ENCODE measurements at regions not wholly inside any gene's neighbourhood (a gene's known extent, or its start where the extent isn't known, plus 50 kb on each side); places are given as distances from the start of the nearest gene placed in this dataset.

- peaks cover 11% of the 10 kb centered on the region for H3K9me3 Mint-ChIP-seq (ENCODE audit: insufficient read depth)
- no peak overlapping the region for H3K4me3 ChIP-seq (ENCODE audit: control extremely low read depth in 1 of 5, extremely low read depth in 1 of 5, insufficient read depth in 1 of 5, low read depth in 2 of 5, low read length in 4 of 5)
- no peak overlapping the region for H3K4me3 Mint-ChIP-seq
- intact Hi-C loops (cut with micrococcal nuclease) = no loop called here
- no peak overlapping the region for H3K4me2 ChIP-seq (replicated peaks; ENCODE audit: low read depth, low read length, poor library complexity, severe bottlenecking)
- TF ChIP-seq EZH2 (IDR thresholded peaks at IDR 0.05; ENCODE audit: borderline replicate concordance, insufficient read depth, low read depth, low read length, poor library complexity, severe bottlenecking) (no peak), CTCF (IDR thresholded peaks at IDR 0.05) (no peak)
- peaks cover 0 to 9% (median 0%) of the 10 kb centered on the region in 3 donors for H3K9me3 ChIP-seq (ENCODE audit: control extremely low read depth in 1 of 3, control insufficient read depth in 2 of 3, insufficient read depth in 1 of 3, low read length in 2 of 3)
- H3K27me3 ChIP-seq (replicated peaks in 1 of 4; ENCODE audit: control extremely low read depth in 1 of 4, control insufficient read depth in 3 of 4, insufficient read depth in 4 of 4, low read length in 3 of 4) = no peaks in the 10 kb centered on the region
- H3K4me1 Mint-ChIP-seq = no peaks in the 10 kb centered on the region
- H4K20me1 ChIP-seq (ENCODE audit: control insufficient read depth, insufficient read depth, low read length, poor library complexity, severe bottlenecking) = no peaks in the 10 kb centered on the region
- no peaks in the 10 kb centered on the region for H3K27me3 Mint-ChIP-seq
- H3K9ac ChIP-seq (ENCODE audit: low read length) = no peak overlapping the region
- no peak overlapping the region for H3K27ac Mint-ChIP-seq
- H3K4me1 ChIP-seq (ENCODE audit: control insufficient read depth in 2 of 2, insufficient read depth in 2 of 2, low read length in 2 of 2) = no peaks in the 10 kb centered on the region
- WGBS (ENCODE audit: insufficient coverage) = 90% methylated on average over 2 of the region's 4 CpGs
- DNase-seq (no peak), ATAC-seq (ENCODE audit: low read depth) (no peak)
- POLR2A ChIA-PET = no interaction called here
- H3K27ac ChIP-seq (ENCODE audit: low read length in 2 of 2) = no peak overlapping the region
- H2AFZ ChIP-seq (ENCODE audit: insufficient read depth, low read depth, low read length, poor library complexity, severe bottlenecking) = no peak overlapping the region
- no peaks in the 10 kb centered on the region for H3K79me2 ChIP-seq (ENCODE audit: control insufficient read depth, insufficient read depth, low read length)
- CTCF ChIA-PET = no interaction called here
- no peaks in the 10 kb centered on the region for H3K36me3 ChIP-seq (replicated peaks in 1 of 2; ENCODE audit: control extremely low read depth in 1 of 2, control insufficient read depth in 1 of 2, extremely low read depth in 1 of 2, insufficient read depth in 2 of 2, low read length in 1 of 2)
Observed at GRCh38 chr5:4561403-4561802, 578.7 kb upstream of the ADAMTS16 start.

GRCh38 chr5:4563400-4563799, 576.7 kb upstream of the ADAMTS16 start:
- no peak overlapping the region for H2AFZ ChIP-seq (ENCODE audit: insufficient read depth, low read depth, low read length, poor library complexity, severe bottlenecking)
- no peaks in the 10 kb centered on the region for H3K27me3 ChIP-seq (replicated peaks in 1 of 4; ENCODE audit: control extremely low read depth in 1 of 4, control insufficient read depth in 3 of 4, insufficient read depth in 4 of 4, low read length in 3 of 4)
- Mint-ChIP-seq H3K27me3 (no peaks in the 10 kb centered on the region), H3K27ac (no peak overlapping the region), H3K4me3 (no peak overlapping the region), H3K9me3 (ENCODE audit: insufficient read depth) (peaks cover 11% of the 10 kb centered on the region), H3K4me1 (no peaks in the 10 kb centered on the region)
- CTCF ChIA-PET = no interaction called here
- DNase-seq = no peak
- no peak overlapping the region for H3K27ac ChIP-seq (ENCODE audit: low read length in 2 of 2)
- no peaks in the 10 kb centered on the region for H3K79me2 ChIP-seq (ENCODE audit: control insufficient read depth, insufficient read depth, low read length)
- ATAC-seq (ENCODE audit: low read depth) = no peak
- no peaks in the 10 kb centered on the region for H3K4me1 ChIP-seq (ENCODE audit: control insufficient read depth in 2 of 2, insufficient read depth in 2 of 2, low read length in 2 of 2)
- H3K9ac ChIP-seq (ENCODE audit: low read length) = no peak overlapping the region
- TF ChIP-seq EZH2 (IDR thresholded peaks at IDR 0.05; ENCODE audit: borderline replicate concordance, insufficient read depth, low read depth, low read length, poor library complexity, severe bottlenecking) (no peak), CTCF (IDR thresholded peaks at IDR 0.05) (no peak)
- H3K4me3 ChIP-seq (ENCODE audit: control extremely low read depth in 1 of 5, extremely low read depth in 1 of 5, insufficient read depth in 1 of 5, low read depth in 2 of 5, low read length in 4 of 5) = no peak overlapping the region
- no peaks in the 10 kb centered on the region for H3K36me3 ChIP-seq (replicated peaks in 1 of 2; ENCODE audit: control extremely low read depth in 1 of 2, control insufficient read depth in 1 of 2, extremely low read depth in 1 of 2, insufficient read depth in 2 of 2, low read length in 1 of 2)
- POLR2A ChIA-PET = no interaction called here
- intact Hi-C loops (cut with micrococcal nuclease) = no loop called here
- H4K20me1 ChIP-seq (ENCODE audit: control insufficient read depth, insufficient read depth, low read length, poor library complexity, severe bottlenecking) = no peaks in the 10 kb centered on the region
- H3K9me3 ChIP-seq (ENCODE audit: control extremely low read depth in 1 of 3, control insufficient read depth in 2 of 3, insufficient read depth in 1 of 3, low read length in 2 of 3) = peaks cover 0 to 9% (median 0%) of the 10 kb centered on the region in 3 donors
- no peak overlapping the region for H3K4me2 ChIP-seq (replicated peaks; ENCODE audit: low read depth, low read length, poor library complexity, severe bottlenecking)
- WGBS (ENCODE audit: insufficient coverage) = 50% methylated on average over 2 of the region's 4 CpGs
